Activated CD4-positive, alpha-beta T cell treated with anti-CD3 and anti-CD28 coated beads, Interleukin-2, amount 10 ng/mL, durations not matched to agents 24 days and 14 days (primary cell): ENCODE measurements at regions not wholly inside any gene's neighbourhood (a gene's known extent, or its start where the extent isn't known, plus 50 kb on each side); places are given as distances from the start of the nearest gene placed in this dataset.

ENCODE experiments used
- DNase-seq: peaks from one replicate; pipeline ENCODE4 v3.0.0; 2022
- H3K27ac Mint-ChIP-seq: one replicate; pipeline ENCODE4 v1.8.0; 2022; ENCODE audit warnings: mild to moderate bottlenecking, mixed read lengths
- H3K27me3 Mint-ChIP-seq: one replicate; pipeline ENCODE4 v1.8.0; 2022; ENCODE audit warnings: mixed read lengths
- H3K36me3 Mint-ChIP-seq: one replicate; pipeline ENCODE4 v1.8.0; 2022; ENCODE audit warnings: low read depth, mild to moderate bottlenecking, mixed read lengths
- H3K4me1 Mint-ChIP-seq: one replicate; pipeline ENCODE4 v1.8.0; 2021; ENCODE audit warnings: mixed read lengths
- H3K4me3 Mint-ChIP-seq: one replicate; pipeline ENCODE4 v1.8.0; 2022; ENCODE audit warnings: mild to moderate bottlenecking, moderate library complexity, mixed read lengths
- H3K9me3 Mint-ChIP-seq: one replicate; pipeline ENCODE4 v1.8.0; 2021; ENCODE audit warnings: mixed read lengths
- intact Hi-C: fragments of 100-400 bp; cut with micrococcal nuclease; formaldehyde crosslinking; loops from one replicate; pipeline ENCODE4 v1.15.1; 2023

DNA sequence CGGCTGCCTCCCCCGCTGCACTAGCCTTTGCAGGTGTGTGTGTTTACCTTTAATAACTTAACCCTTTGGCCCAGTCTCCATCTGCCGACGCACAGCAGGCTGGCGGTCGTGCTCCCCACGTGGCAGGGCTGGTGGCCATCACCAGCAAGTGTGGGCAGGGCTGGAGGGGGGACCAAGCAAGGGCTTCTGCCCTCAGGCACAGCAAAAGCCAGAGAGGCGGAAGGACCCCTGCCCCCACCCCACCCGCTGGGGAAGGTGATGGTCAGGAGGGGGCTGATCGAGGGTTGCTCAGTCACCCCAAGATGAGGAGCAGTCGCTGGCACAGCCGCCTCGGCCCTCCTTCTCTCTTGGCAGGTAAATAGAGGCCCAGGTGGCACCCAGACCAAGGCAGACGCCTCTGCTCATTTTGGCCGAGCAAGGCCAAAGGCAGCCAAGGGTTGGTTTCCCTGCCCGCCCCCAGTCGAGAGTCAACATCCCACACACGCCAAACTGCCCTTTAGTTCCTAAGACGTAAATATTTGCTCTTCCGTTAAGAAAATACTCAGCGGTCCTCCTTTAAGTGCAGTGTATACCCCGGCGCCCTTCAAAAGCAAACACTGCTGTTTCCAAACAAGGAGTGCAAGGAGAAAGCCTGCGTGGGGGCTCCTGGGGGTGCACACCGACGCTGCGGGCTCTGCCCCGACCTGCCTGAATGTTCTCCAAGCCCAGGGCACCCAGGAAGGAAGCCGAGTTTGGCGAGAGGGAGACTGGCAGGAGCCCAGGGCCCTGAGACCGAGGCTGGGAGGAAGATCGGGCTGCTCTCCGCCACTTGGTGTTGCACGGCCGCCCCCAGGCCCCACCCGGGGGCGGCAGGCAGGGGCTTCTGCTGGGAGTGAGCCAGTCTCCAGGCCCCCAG, 82.7 kb downstream of the SIK1 start:
- no peak overlapping the region for H3K27ac Mint-ChIP-seq
- no peak overlapping the region for H3K4me3 Mint-ChIP-seq
- H3K9me3 Mint-ChIP-seq, result no peaks in the 10 kb centered on the region
- no peaks in the 10 kb centered on the region for H3K36me3 Mint-ChIP-seq
- no peak for DNase-seq
- no peaks in the 10 kb centered on the region for H3K27me3 Mint-ChIP-seq
- H3K4me1 Mint-ChIP-seq, result peaks cover 3% of the 10 kb centered on the region
- intact Hi-C loops, result no loop called here

DNA sequence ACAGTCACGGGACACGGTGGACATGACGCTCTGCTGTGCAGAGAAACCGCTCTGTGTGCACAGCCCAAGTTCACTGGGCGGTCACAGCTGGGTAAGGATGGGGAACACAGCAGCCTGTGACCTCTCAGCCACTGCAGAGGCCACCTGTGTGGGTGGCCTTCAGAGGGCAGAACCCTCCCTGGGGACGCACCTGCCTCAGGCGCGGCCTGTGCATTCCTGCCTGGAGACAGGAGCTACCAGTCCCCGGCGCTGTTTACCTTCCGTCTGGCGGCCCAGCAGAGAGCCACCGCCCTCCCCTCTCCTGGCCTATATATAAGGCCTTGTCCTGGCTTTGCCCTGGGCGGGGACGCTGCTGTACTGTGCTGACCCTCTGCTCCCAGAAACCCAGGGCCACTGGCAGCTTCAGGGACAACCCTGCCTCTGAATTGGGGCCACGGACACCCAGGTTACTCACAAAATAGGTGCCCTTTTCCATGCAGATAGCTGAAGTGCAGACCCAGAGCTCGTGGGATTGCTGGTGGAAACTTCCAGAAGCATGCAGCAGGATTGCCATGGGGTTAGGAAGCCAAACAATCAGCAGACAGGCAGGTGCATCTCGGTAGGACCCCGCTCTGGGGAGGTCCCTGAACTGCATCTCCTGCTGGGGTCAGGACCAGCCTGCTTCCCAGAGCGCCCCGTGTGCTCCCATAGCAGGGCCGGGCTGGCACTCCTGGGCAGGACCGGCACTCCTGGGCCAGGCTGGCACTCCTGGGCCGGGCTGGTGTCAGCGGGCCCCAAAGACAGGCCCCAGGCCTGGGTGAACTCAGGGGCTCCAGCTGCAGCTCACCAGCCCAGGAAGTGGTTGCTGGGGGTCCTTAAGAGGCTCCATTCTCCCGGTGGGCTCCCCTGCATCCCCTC, 83.6 kb downstream of the SIK1 start:
- H3K36me3 Mint-ChIP-seq, result no peaks in the 10 kb centered on the region
- H3K27me3 Mint-ChIP-seq, result no peaks in the 10 kb centered on the region
- no peak overlapping the region for H3K27ac Mint-ChIP-seq
- no peak overlapping the region for H3K4me3 Mint-ChIP-seq
- intact Hi-C loops, result no loop called here
- DNase-seq, result no peak
- peaks cover 6% of the 10 kb centered on the region for H3K4me1 Mint-ChIP-seq
- no peaks in the 10 kb centered on the region for H3K9me3 Mint-ChIP-seq

DNA sequence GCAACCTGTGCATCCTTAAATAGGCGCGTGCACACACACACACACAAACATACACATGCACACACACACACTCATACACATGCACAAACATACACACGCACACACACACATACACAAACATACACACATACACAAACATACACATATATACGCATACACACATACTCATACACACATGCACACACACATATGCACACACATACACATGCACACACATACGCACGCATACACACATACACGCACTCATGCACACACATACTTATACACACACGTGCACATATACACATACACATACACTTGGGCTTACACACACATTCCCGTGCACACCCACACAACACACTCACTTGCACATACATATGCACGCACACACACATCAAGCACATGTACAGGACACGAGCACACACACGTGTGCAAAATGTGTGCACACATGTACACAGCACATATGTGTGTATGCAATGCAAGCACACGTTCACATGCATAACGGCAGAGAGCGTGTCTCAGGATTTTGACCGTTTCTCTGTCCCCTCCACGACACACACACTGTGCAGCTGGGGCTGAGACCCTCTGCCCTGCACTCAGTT, 84.5 kb downstream of the SIK1 start:
- peaks cover 6% of the 10 kb centered on the region for H3K9me3 Mint-ChIP-seq
- peaks cover 10% of the 10 kb centered on the region for H3K4me1 Mint-ChIP-seq
- H3K27me3 Mint-ChIP-seq, result no peaks in the 10 kb centered on the region
- no peak for DNase-seq
- intact Hi-C loops, result no loop called here
- peaks cover 2% of the 10 kb centered on the region for H3K36me3 Mint-ChIP-seq
- H3K4me3 Mint-ChIP-seq, result no peak overlapping the region
- no peak overlapping the region for H3K27ac Mint-ChIP-seq

DNA sequence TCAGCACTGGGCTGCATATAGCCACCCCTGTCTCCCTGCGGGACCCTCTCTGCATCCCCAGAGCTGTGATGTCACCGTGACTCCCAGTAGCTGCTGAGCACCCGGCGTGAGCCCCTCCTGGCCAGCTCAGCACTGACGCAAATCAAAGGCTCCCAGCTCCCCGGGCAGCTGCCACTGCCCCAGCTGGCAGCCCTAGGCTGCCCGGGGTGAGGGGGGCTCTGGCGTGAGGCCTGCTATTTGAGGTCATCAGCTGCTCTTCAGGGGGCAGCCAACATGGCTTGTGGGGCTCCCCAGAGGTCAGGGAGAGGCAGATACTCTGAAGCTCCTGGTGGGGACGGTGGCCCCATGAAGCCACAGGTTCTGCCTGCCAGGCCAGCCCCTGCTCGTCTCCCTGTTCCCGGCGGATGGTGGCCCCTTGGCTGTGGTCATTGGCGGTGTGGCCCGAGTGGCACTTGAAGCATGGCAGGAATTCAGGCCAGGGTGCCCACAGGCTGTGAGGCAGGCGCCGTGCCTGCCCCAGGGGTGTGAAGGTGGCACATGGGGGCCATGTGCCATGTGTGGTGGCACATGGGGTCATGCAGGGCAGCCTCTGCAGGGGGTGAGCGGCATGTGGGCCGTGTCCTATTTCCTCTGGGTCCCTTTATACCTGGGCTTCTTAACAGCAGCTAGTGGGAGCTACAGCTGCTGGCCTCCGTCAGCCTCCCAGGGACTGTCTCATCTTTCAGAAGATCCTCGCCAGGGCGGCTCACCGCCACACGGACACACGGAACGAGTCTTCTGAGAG, 85.4 kb downstream of the SIK1 start:
- peaks cover 14% of the 10 kb centered on the region for H3K9me3 Mint-ChIP-seq
- intact Hi-C loops, result no loop called here
- H3K27ac Mint-ChIP-seq, result no peak overlapping the region
- no peaks in the 10 kb centered on the region for H3K27me3 Mint-ChIP-seq
- peaks cover 12% of the 10 kb centered on the region for H3K4me1 Mint-ChIP-seq
- H3K36me3 Mint-ChIP-seq, result peaks cover 2% of the 10 kb centered on the region
- H3K4me3 Mint-ChIP-seq, result no peak overlapping the region
- DNase-seq, result no peak

DNA sequence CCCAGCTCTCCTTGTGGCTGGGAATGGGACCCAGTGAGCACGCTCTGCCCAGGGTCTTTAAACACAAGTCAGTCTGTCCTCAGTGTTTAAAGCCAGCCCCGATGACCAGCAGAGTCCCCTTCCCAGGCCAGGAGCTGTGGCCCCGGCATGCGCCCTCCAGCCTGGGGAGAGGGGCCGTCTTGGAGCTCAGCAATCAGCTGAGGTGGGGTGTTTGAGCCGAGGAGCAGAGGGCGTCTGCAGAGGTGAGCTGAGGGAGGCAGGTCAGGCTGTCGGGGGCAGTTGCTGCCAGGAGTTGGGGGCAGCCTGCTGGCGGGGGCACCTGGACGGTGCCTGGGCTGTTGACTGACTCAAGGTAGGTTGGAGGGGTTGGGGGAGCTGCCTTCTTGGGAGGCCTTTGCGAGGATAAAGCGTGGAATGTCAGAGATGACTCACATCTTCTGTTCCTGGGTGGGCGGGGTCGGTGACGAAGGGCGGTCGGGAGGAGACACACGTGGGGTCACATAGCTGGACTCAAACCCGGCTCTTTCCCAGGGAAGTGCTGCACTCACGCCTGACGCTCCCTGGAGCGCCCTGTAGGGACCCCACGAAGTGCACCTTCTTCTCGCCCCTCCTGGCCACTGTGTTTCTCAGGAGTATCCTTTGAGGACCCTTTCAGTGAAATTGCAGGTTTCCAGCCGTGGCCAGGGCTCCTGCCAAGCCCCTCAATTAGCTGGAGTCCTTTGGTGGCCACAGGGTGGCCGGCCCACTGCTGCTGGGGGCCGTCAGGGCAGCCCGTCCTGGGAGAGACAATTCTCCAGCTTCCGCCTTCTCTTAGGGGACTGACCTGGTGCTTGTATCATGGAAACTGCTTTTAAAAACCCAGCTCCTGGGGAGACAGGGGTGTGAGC, 86.2 kb downstream of the SIK1 start:
- intact Hi-C loops, result no loop called here
- no peak overlapping the region for H3K4me3 Mint-ChIP-seq
- peaks cover 10% of the 10 kb centered on the region for H3K4me1 Mint-ChIP-seq
- DNase-seq, result no peak
- H3K27ac Mint-ChIP-seq, result no peak overlapping the region
- H3K36me3 Mint-ChIP-seq, result peaks cover 2% of the 10 kb centered on the region
- peaks cover 17% of the 10 kb centered on the region for H3K9me3 Mint-ChIP-seq
- H3K27me3 Mint-ChIP-seq, result no peaks in the 10 kb centered on the region

DNA sequence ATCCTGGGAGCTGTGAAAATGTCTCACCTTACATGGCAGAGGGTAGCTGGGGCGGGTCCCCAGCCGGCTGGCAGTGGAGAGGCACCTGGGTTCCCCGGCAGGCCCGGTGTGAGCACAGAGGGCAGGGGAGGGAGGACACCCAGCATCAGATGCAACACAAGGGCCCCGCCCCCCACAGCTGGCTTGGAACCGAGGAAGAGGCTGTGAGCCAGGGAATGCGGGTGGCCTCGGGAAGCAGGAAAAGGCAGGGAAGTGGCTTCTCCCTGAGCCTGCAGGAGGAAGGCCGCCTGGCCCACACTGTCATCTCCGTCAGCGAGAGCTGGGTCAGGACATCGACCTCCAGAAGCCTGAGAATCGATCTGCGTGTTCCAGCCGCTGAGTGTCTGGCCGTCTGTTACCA, 87.3 kb downstream of the SIK1 start:
- no peak for DNase-seq
- Mint-ChIP-seq H3K9me3 (peaks cover 23% of the 10 kb centered on the region), H3K27me3 (no peaks in the 10 kb centered on the region), H3K4me3 (no peak overlapping the region), H3K27ac (no peak overlapping the region), H3K4me1 (peaks cover 10% of the 10 kb centered on the region), H3K36me3 (peaks cover 2% of the 10 kb centered on the region)
- intact Hi-C loops, result no loop called here

DNA sequence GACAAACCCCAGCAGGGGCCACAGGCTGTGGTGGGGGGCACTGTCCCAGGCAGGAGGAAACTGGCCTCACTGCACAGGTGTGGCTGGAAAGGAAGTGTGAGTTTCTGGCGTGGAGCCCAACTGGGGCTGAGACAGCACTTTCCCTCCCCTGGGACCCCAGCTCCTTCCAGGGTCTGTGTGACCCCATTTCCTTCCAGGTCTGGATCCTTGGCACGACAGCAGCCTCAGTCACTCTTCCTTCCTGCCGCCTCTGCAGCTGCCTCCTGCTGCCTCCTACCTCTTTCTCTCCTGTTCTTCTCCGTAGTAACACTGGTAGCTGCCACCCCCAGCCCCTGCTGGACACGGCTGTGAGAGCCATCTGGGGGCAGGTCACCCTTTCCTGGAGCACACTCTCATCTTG, 88.0 kb downstream of the SIK1 start:
- H3K4me3 Mint-ChIP-seq, result no peak overlapping the region
- H3K4me1 Mint-ChIP-seq, result peaks cover 10% of the 10 kb centered on the region
- DNase-seq, result no peak
- H3K9me3 Mint-ChIP-seq, result peaks cover 23% of the 10 kb centered on the region
- H3K27ac Mint-ChIP-seq, result peak overlapping the region; percentile 62
- H3K27me3 Mint-ChIP-seq, result no peaks in the 10 kb centered on the region
- intact Hi-C loops, result no loop called here
- peaks cover 2% of the 10 kb centered on the region for H3K36me3 Mint-ChIP-seq

DNA sequence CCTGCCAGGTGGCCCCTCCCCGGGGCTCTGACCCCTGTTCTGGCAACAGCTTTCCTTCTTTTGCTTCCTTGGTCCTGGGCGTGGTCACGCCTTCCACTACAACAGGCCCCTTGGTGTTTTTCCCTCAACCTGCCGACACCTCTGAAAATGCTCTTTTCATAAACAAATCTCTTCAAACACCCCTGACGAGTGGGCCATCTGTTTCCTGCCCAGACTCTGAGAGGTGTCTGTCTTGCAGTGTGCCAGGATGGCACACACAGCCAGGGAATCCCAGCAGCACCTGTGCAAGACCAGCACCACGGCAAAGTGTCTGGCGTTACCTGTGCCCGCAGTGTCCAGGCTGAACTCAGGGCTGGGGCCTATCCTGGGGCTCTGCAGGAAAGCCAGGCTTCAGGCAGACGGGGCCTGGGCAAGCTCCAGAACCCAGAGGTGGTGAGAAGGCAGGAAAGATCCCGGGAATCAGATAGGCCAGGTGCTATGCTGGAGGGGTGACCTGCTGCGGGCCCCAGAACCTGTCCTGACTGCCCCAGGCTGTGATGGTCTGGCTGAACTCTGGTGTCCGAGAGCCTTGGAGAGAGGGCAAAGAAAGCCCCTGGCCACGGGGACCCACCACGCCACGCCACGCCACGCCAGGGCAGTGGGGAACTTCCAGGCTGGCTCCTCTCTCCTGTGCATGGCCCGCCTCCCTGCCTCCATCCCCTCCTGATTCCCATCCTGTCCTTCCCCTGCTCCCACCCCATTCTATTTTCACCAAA, 88.9 kb downstream of the SIK1 start:
- H3K27ac Mint-ChIP-seq, result peak overlapping the region; percentile 4
- peaks cover 10% of the 10 kb centered on the region for H3K4me1 Mint-ChIP-seq
- intact Hi-C loops, result no loop called here
- DNase-seq, result no peak
- H3K36me3 Mint-ChIP-seq, result peaks cover 2% of the 10 kb centered on the region
- peaks cover 23% of the 10 kb centered on the region for H3K9me3 Mint-ChIP-seq
- H3K27me3 Mint-ChIP-seq, result no peaks in the 10 kb centered on the region
- H3K4me3 Mint-ChIP-seq, result no peak overlapping the region

DNA sequence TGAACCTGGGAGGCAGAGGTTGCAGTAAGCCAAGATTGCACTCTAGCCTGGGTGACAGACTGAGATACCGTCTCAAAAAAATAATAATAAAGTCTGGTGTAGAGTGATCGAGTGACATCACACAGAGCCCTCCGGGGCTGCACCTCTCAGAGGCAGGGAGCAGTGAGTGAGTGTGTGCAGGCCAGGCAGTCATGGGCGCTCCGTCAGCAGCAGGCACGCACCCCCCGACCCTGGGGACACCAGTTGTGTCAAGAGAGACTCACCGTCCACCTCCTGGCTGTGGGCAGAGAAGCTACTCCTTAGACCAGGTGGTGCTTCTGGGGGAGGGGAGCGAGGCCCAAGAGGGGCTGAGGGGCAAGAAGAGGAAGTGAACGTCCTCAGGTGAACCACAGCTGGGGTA, 91.8 kb downstream of the SIK1 start:
- peaks cover 23% of the 10 kb centered on the region for H3K9me3 Mint-ChIP-seq
- H3K27ac Mint-ChIP-seq, result no peak overlapping the region

DNA sequence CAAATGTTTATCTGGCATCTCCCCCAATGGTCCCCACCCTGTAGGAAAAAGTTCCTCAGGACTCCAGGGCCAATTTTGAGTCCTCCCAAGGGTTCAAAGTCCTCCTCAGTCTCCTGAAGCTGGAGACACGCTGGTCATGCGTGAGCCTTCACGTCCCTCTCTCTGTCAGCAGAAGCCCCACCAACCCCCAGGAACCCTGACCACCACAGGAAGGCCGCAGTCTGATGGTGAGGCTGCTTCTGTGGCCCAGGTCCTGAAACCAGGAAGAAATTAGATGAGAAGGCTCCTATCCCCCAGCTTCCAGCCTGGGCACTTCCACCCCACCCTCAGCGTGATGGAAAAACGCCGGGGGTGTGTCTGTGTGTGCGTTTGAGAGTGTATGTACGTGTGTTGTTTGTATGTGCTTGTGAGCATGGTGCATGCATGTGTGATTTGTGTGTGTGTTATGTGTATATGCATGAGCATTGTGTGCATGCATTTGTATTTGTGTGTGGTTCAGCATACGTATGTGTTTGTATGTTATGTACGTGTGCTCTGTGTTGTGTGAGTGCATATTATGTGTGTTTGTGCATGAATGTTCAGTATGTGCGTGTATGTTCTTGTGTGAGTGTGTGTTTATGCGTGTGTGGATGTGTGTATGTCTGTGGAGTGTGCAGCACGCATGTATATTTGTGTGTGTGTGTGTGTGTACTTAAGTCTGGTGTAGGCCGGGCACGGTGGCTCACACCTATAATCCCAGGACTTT, 92.5 kb downstream of the SIK1 start:
- no peaks in the 10 kb centered on the region for H3K27me3 Mint-ChIP-seq
- H3K9me3 Mint-ChIP-seq, result peaks cover 23% of the 10 kb centered on the region
- no peak for DNase-seq
- no peak overlapping the region for H3K4me3 Mint-ChIP-seq
- peaks cover 2% of the 10 kb centered on the region for H3K36me3 Mint-ChIP-seq
- no peak overlapping the region for H3K27ac Mint-ChIP-seq
- peaks cover 10% of the 10 kb centered on the region for H3K4me1 Mint-ChIP-seq
- intact Hi-C loops, result no loop called here

More for the DNA sequence above, 91.8 kb downstream of the SIK1 start:
- Mint-ChIP-seq H3K36me3 (peaks cover 2% of the 10 kb centered on the region), H3K4me3 (no peak overlapping the region), H3K4me1 (peaks cover 10% of the 10 kb centered on the region), H3K27me3 (no peaks in the 10 kb centered on the region)
- intact Hi-C loops, result no loop called here
- DNase-seq, result no peak

DNA sequence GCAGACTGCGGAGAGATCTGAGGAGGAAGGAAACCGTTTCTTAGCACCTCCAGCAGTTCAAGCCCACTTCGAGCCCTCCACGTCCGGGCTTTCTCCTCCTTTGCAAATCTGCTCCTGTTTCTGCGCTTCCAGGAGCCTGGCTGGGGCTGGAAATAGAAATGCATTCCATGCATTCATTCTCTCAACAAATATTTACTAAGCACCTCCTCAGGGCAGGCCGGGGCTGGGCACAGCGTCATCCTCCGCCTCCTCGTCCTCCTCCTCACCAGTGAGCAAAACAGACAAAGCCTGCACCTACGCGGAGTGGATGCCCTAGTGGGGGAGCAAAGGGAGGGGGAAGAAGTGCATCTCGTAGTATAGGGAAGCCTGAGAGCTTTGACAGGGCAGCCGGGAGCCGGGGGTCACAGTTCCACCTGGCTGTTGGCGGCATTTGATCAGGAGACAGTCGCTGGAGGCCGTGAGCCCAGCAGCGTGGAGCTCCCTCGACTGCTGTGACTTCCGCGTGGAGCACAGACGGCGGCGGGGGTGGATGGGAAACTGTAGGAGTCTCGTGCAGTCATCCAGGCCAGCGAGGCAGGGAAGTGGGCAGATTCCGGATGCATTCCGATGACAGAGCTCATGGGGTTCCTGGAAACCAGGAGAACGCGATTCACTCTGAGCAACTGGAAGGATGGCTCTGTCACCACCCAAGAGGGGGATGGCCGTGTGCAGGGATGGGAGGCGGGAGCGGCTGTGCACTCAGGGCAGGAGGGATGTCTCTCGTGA, 93.5 kb downstream of the SIK1 start:
- Mint-ChIP-seq H3K4me3 (no peak overlapping the region), H3K36me3 (peaks cover 2% of the 10 kb centered on the region), H3K27ac (no peak overlapping the region), H3K9me3 (peaks cover 23% of the 10 kb centered on the region), H3K27me3 (no peaks in the 10 kb centered on the region), H3K4me1 (peaks cover 7% of the 10 kb centered on the region)
- intact Hi-C loops, result no loop called here
- DNase-seq, result no peak
